GM12878 (cell line): ENCODE measurements at regions not wholly inside any gene's neighbourhood (a gene's known extent, or its start where the extent isn't known, plus 50 kb on each side); places are given as distances from the start of the nearest gene placed in this dataset.

Source experiments
- ATAC-seq: fragments of 200-7000 bp; cut with Tn5 transposase; 3 replicates; pipeline ENCODE4 v1.9.1; 2020; ENCODE audit warnings: mild to moderate bottlenecking, moderate library complexity
- BruUV-seq: library from RNA; stranded (reverse); fragments of 400-500 nt; replicated peaks from 2 replicates; lab custom pipeline; 2021; lab: Mats Ljungman, UMichigan
- CTCF ChIA-PET: fragments of 300-600 bp; sonication (Branson Sonifier 250); formaldehyde crosslinking; extraction: SDS; loops from one replicate; lab custom pipeline; 2021; ENCODE audit warnings: inconsistent platforms; lab: Yijun Ruan, JAX
- POLR2A ChIA-PET: fragments of 350-600 bp; formaldehyde crosslinking; extraction: SDS; loops from one replicate; lab custom pipeline; 2021; ENCODE audit warnings: inconsistent platforms; lab: Charles Lee
- RAD21 ChIA-PET: fragments of 300-600 bp; sonication (Branson Sonifier 250); formaldehyde crosslinking; loops from one replicate; lab custom pipeline; 2023; ENCODE audit warnings: antibody characterized with exemption; ENCODE audit not compliant: unreplicated experiment; lab: Charles Lee
- SMC1A ChIA-PET: fragments of 300-600 bp; sonication (Branson Sonifier 250); formaldehyde crosslinking; loops from one replicate; lab custom pipeline; 2023; ENCODE audit not compliant: unreplicated experiment, uncharacterized antibody; lab: Charles Lee
- DNase-seq: peaks from one replicate; pipeline ENCODE4 v3.0.0-alpha.2; 2011; ENCODE audit warnings: low read depth, low spot score
- FAIRE-seq: peaks from 3 replicates; lab custom pipeline; 2011; peaks lifted over from hg19 to GRCh38; lab: Jason Lieb, UNC
- H2AFZ ChIP-seq: 2 replicates; pipeline ENCODE4 v1.6.0; 2011; ENCODE audit warnings: low read depth, low read length, control low read depth; ENCODE audit not compliant: control insufficient read depth
- H3K27ac ChIP-seq: 2 replicates; pipeline ENCODE4 v1.5.1; 2011; ENCODE audit warnings: control low read depth; ENCODE audit not compliant: control insufficient read depth, insufficient read depth
- H3K27me3 ChIP-seq, 2 experiments: replicated peaks in 1 of 2; 2 replicates each; pipeline versions ENCODE4 v1.6.0 to v1.6.1; 2011; ENCODE audit warnings: low read length in 1 of 2; ENCODE audit not compliant: control insufficient read depth in 2 of 2, insufficient read depth in 2 of 2
- H3K36me3 ChIP-seq, 2 experiments: 2 replicates each; pipeline ENCODE4 v1.5.1; 2011; ENCODE audit warnings: low read length in 1 of 2; ENCODE audit not compliant: control insufficient read depth in 2 of 2, insufficient read depth in 2 of 2
- H3K4me1 ChIP-seq: 2 replicates; pipeline ENCODE4 v1.6.1; 2011; ENCODE audit warnings: mild to moderate bottlenecking, low read length, moderate library complexity, mixed read lengths; ENCODE audit not compliant: control insufficient read depth, insufficient read depth
- H3K4me2 ChIP-seq: 2 replicates; pipeline ENCODE4 v1.6.0; 2011; ENCODE audit warnings: control low read depth; ENCODE audit not compliant: control insufficient read depth, insufficient read depth
- H3K4me3 ChIP-seq: fragments of 200-600 bp; sonication (generic); 2 replicates; pipeline ENCODE4 v1.5.1; 2016
- H3K79me2 ChIP-seq: 2 replicates; pipeline ENCODE4 v1.6.0; 2011; ENCODE audit warnings: low read length; ENCODE audit not compliant: control insufficient read depth, insufficient read depth
- H3K9ac ChIP-seq: 2 replicates; pipeline ENCODE4 v1.8.0; 2011; ENCODE audit warnings: low read length, control low read depth, mixed read lengths; ENCODE audit not compliant: control insufficient read depth, insufficient read depth
- H3K9me3 ChIP-seq: replicated peaks from 3 replicates; pipeline ENCODE4 v1.5.1; 2011; ENCODE audit warnings: mild to moderate bottlenecking, low read length; ENCODE audit not compliant: control insufficient read depth, insufficient read depth
- H4K20me1 ChIP-seq: 2 replicates; pipeline ENCODE4 v1.6.0; 2011; ENCODE audit not compliant: control insufficient read depth, insufficient read depth
- CBX3 ChIP-seq: fragments of 200-600 bp; sonication (generic); IDR thresholded peaks from 2 replicates; pipeline ENCODE4 v1.6.1; 2016; ENCODE audit warnings: low read depth, borderline replicate concordance
- JUNB ChIP-seq: IDR thresholded peaks from 2 replicates; pipeline ENCODE4 v1.6.1; 2016; ENCODE audit warnings: antibody characterized with exemption, mild to moderate bottlenecking
- LARP7 ChIP-seq: fragments of 450-650 bp; IDR thresholded peaks from 2 replicates; pipeline ENCODE4 v1.6.1; 2017; ENCODE audit warnings: mild to moderate bottlenecking
- PML ChIP-seq: IDR thresholded peaks from 2 replicates; pipeline ENCODE4 v1.6.1; 2012; ENCODE audit warnings: low read length, inconsistent platforms
- RB1 ChIP-seq: fragments of 450-650 bp; formaldehyde crosslinking; IDR thresholded peaks from 2 replicates; pipeline ENCODE4 v1.6.1; 2017; ENCODE audit warnings: mild to moderate bottlenecking, borderline replicate concordance
- ZBTB4 ChIP-seq: fragments of 450-650 bp; formaldehyde crosslinking; IDR thresholded peaks from 2 replicates; pipeline ENCODE4 v1.4.0; 2022; ENCODE audit warnings: mild to moderate bottlenecking, moderate library complexity
- ZNF384 ChIP-seq: IDR thresholded peaks from 2 replicates; pipeline ENCODE4 v1.6.1; 2012; ENCODE audit warnings: low read depth, mild to moderate bottlenecking, low read length, improper control_type of control experiment, borderline replicate concordance
- ZNF592 ChIP-seq: fragments of 450-650 bp; IDR thresholded peaks from 2 replicates; pipeline ENCODE4 v1.6.1; 2017; ENCODE audit warnings: mild to moderate bottlenecking, moderate library complexity
- ZSCAN29 ChIP-seq: fragments of 450-650 bp; IDR thresholded peaks from 2 replicates; pipeline ENCODE4 v1.6.1; 2017; ENCODE audit warnings: mild to moderate bottlenecking, moderate library complexity
- WGBS: methylation state at CpG from one replicate; pipeline ENCODE4 v1.1.6; 2016; ENCODE audit warnings: low lambda C conversion rate; ENCODE audit not compliant: insufficient replicate concordance, insufficient coverage; ENCODE audit errors: missing lambda C conversion rate; 5-methylcytosine and 5-hydroxymethylcytosine counted together
- in situ Hi-C: fragments of 300-500 bp; cut with MboI; formaldehyde crosslinking; loops from 9 replicates; pipeline ENCODE4 v1.14.3; 2018; ENCODE audit warnings: mixed read lengths
- intact Hi-C: fragments of 100-400 bp; cut with micrococcal nuclease; formaldehyde crosslinking; loops from one replicate; pipeline ENCODE4 v1.14.2; 2022; ENCODE audit not compliant: unreplicated experiment
- TF ChIP-seq, protein P1 (sequence below): IDR thresholded peaks from 2 replicates; pipeline ENCODE4 v1.6.1; 2012; ENCODE audit warnings: low read depth, low read length, improper control_type of control experiment

- H3K4me2 ChIP-seq: no peak overlapping the region
- H3K27ac ChIP-seq: no peak overlapping the region
- H3K36me3 ChIP-seq: no peaks in the 10 kb centered on the region
- H3K79me2 ChIP-seq: no peaks in the 10 kb centered on the region
- H3K9me3 ChIP-seq: no peaks in the 10 kb centered on the region; the same call in 2 of the 3 replicates
- in situ Hi-C loops (no loop called here), intact Hi-C loops (no loop called here)
- no TSS peak for BruUV-seq
- no peaks in the 10 kb centered on the region for H3K27me3 ChIP-seq
- CTCF ChIA-PET: no interaction called here
- no peak overlapping the region for H2AFZ ChIP-seq
- DNase-seq (no peak), ATAC-seq (no peak), FAIRE-seq (no peak)
- SMC1A ChIA-PET: no interaction called here
- no peak overlapping the region for H3K4me3 ChIP-seq
- TF ChIP-seq JUNB (no peak), CBX3 (no peak), LARP7 (no peak), RB1 (no peak), ZNF592 (no peak), ZNF384 (no peak), ZSCAN29 (no peak), PML (no peak), ZBTB4 (CRISPR knock-in tag) (no peak)
- TF ChIP-seq, protein P1, sequence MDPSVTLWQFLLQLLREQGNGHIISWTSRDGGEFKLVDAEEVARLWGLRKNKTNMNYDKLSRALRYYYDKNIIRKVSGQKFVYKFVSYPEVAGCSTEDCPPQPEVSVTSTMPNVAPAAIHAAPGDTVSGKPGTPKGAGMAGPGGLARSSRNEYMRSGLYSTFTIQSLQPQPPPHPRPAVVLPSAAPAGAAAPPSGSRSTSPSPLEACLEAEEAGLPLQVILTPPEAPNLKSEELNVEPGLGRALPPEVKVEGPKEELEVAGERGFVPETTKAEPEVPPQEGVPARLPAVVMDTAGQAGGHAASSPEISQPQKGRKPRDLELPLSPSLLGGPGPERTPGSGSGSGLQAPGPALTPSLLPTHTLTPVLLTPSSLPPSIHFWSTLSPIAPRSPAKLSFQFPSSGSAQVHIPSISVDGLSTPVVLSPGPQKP: no peak
- RAD21 ChIA-PET: interaction anchor here (0.6 kb wide), 1 partner anchor 291 kb away, joined by 3 read pairs; no protein-coding TSS in a partner anchor
- H3K4me1 ChIP-seq: no peaks in the 10 kb centered on the region
- 2% methylated on average over 2 of the region's 2 CpGs for WGBS
- H4K20me1 ChIP-seq: no peaks in the 10 kb centered on the region
- no peak overlapping the region for H3K9ac ChIP-seq
- POLR2A ChIA-PET: no interaction called here
Measured at GRCh38 chr6:9428421-9429172, 986.3 kb downstream of the TFAP2A start.
